A673 (cell line): ENCODE measurements at regions not wholly inside any gene's neighbourhood (a gene's known extent, or its start where the extent isn't known, plus 50 kb on each side); places are given as distances from the start of the nearest gene placed in this dataset.

Experiments
- BruUV-seq: library from RNA; stranded (reverse); fragments of 400-500 nt; replicated peaks from 2 replicates; lab custom pipeline; 2021; lab: Mats Ljungman, UMichigan
- CTCF ChIA-PET: fragments of 300-600 bp; sonication (Branson Sonifier 250); formaldehyde crosslinking; loops from one replicate; lab custom pipeline; 2022; ENCODE audit warnings: antibody characterized with exemption; lab: Charles Lee
- POLR2A ChIA-PET: fragments of 300-600 bp; sonication (Branson Sonifier 250); formaldehyde crosslinking; loops from one replicate; lab custom pipeline; 2022; ENCODE audit warnings: antibody characterized with exemption; ENCODE audit not compliant: low non-redundant PET; lab: Charles Lee
- DNase-seq: peaks from one replicate; pipeline ENCODE4 v3.0.0-alpha.2; 2015; ENCODE audit warnings: low spot score
- H3K27ac ChIP-seq: fragments of 200-600 bp; sonication (generic); 2 replicates; pipeline ENCODE4 v1.5.1; 2016; ENCODE audit warnings: mixed run types, low read depth, mild to moderate bottlenecking, mixed read lengths, antibody characterized with exemption, low read length; ENCODE audit not compliant: poor library complexity, severe bottlenecking
- H3K27me3 ChIP-seq: fragments of 200-600 bp; sonication (generic); replicated peaks from 2 replicates; pipeline ENCODE4 v1.6.1; 2017; ENCODE audit warnings: mixed run types, low read depth, mild to moderate bottlenecking, mixed read lengths, antibody characterized with exemption, low read length; ENCODE audit not compliant: insufficient read depth, poor library complexity
- H3K36me3 ChIP-seq: fragments of 200-600 bp; sonication (generic); 2 replicates; pipeline ENCODE4 v1.6.1; 2016; ENCODE audit warnings: mixed run types, mild to moderate bottlenecking, mixed read lengths, antibody characterized with exemption, low read length; ENCODE audit not compliant: insufficient read depth, poor library complexity, severe bottlenecking
- H3K4me1 ChIP-seq: fragments of 200-600 bp; sonication (generic); 2 replicates; pipeline ENCODE4 v1.6.1; 2017; ENCODE audit warnings: mixed run types, mild to moderate bottlenecking, mixed read lengths, antibody characterized with exemption, low read length; ENCODE audit not compliant: insufficient read depth, poor library complexity, severe bottlenecking
- H3K4me3 ChIP-seq: fragments of 200-600 bp; sonication (generic); 2 replicates; pipeline ENCODE4 v1.5.1; 2016; ENCODE audit warnings: low read depth, mixed run types, mild to moderate bottlenecking, mixed read lengths, low read length; ENCODE audit not compliant: poor library complexity, severe bottlenecking
- H3K9me3 ChIP-seq: fragments of 200-600 bp; sonication (generic); 2 replicates; pipeline ENCODE4 v1.6.1; 2016; ENCODE audit warnings: mixed run types, low read depth, mild to moderate bottlenecking, mixed read lengths, antibody characterized with exemption, low read length; ENCODE audit not compliant: poor library complexity, severe bottlenecking
- EZH2 ChIP-seq: fragments of 200-600 bp; sonication (generic); IDR thresholded peaks from 2 replicates; pipeline ENCODE4 v1.6.1; 2017; ENCODE audit warnings: borderline replicate concordance, low read depth, mild to moderate bottlenecking, mixed read lengths, antibody characterized with exemption, low read length; ENCODE audit not compliant: poor library complexity, severe bottlenecking
- intact Hi-C: fragments of 100-400 bp; cut with micrococcal nuclease; formaldehyde crosslinking; loops from one replicate; pipeline ENCODE4 v1.10.0; 2022; ENCODE audit not compliant: unreplicated experiment
- TF ChIP-seq, protein P1 (sequence below): fragments of 300-800, 200-600 bp; sonication (generic); conservative IDR thresholded peaks from 2 replicates; pipeline ENCODE4 v1.5.1; 2017; ENCODE audit warnings: low read depth, mild to moderate bottlenecking, antibody characterized with exemption, low read length, moderate library complexity, mixed read lengths

DNA sequence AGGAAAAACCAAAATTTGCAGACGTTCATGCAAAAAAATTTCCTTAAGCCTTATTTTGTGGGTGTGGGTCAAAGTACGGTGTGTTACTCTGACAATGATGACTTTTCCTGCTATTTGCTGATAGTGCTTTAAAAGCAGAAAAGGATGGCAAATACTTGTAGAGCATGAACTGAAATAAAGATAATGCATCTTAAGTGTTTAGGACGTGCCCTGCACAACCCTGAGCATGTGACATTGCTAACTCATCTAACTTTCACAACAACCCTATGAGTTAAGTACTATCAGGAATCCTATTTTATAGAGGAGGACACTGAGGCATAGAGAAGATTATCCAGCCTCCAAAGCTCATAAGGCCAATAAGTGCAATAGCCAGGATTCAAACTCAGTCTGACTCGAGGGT, 143.3 kb downstream of the RNF152 start:
- BruUV-seq, result no TSS peak
- H3K27ac ChIP-seq, result no peak overlapping the region
- CTCF ChIA-PET, result no interaction called here

DNA sequence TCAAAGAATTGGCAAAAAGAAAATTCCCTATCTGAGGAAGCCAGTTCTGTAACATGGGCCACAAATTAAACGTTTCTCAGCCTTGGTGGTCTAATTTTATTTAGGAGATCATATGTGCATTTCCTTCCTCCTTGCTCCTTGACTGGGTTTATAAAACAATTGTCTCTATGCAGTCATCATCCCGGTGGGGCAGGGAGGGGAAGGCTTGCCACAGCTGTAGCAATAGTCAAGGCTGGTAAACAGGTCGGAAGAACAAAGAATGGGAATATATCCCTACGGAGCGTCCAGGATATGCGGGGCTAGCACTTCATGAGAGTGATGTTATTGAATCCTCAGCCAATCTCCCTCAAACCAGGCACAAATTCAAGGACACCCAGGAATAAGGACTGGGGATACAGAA, 143.8 kb downstream of the RNF152 start:
- H3K9me3 ChIP-seq, result no peaks in the 10 kb centered on the region
- BruUV-seq, result no TSS peak
- no peak for DNase-seq
- TF ChIP-seq, protein P1, sequence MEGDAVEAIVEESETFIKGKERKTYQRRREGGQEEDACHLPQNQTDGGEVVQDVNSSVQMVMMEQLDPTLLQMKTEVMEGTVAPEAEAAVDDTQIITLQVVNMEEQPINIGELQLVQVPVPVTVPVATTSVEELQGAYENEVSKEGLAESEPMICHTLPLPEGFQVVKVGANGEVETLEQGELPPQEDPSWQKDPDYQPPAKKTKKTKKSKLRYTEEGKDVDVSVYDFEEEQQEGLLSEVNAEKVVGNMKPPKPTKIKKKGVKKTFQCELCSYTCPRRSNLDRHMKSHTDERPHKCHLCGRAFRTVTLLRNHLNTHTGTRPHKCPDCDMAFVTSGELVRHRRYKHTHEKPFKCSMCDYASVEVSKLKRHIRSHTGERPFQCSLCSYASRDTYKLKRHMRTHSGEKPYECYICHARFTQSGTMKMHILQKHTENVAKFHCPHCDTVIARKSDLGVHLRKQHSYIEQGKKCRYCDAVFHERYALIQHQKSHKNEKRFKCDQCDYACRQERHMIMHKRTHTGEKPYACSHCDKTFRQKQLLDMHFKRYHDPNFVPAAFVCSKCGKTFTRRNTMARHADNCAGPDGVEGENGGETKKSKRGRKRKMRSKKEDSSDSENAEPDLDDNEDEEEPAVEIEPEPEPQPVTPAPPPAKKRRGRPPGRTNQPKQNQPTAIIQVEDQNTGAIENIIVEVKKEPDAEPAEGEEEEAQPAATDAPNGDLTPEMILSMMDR, result no peak
- no peak for TF ChIP-seq EZH2
- no peak overlapping the region for H3K4me3 ChIP-seq
- no peaks in the 10 kb centered on the region for H3K27me3 ChIP-seq
- ChIA-PET CTCF (no interaction called here), POLR2A (no interaction called here)
- H3K4me1 ChIP-seq, result no peaks in the 10 kb centered on the region
- intact Hi-C loops, result no loop called here
- no peak overlapping the region for H3K27ac ChIP-seq
- H3K36me3 ChIP-seq, result no peaks in the 10 kb centered on the region

More for the DNA sequence above, 143.3 kb downstream of the RNF152 start:
- no peak overlapping the region for H3K4me3 ChIP-seq
- TF ChIP-seq, protein P1, result no peak
- TF ChIP-seq EZH2, result no peak
- no peaks in the 10 kb centered on the region for H3K4me1 ChIP-seq
- no peak for DNase-seq
- intact Hi-C loops, result no loop called here
- no peaks in the 10 kb centered on the region for H3K36me3 ChIP-seq
- POLR2A ChIA-PET, result no interaction called here
- H3K9me3 ChIP-seq, result no peaks in the 10 kb centered on the region
- H3K27me3 ChIP-seq, result no peaks in the 10 kb centered on the region

DNA sequence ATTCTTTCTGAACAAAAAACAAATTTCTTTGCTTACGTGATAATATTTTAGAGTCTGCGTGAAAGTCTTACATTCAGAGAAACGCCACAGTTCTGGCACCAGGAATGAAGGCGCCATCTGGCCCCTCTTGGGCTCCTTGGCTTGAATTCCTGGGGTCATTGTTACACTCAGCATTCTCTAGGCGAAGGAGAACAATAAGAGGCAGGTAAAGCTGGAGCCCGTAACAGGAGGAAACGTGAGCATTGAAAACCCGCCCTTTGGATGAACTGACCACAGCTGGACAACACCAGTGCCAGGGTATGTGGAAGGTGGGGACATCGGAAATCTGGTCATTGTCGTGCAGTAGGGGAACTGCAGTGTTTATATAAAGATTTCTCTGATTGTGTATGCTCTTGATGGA, 144.8 kb downstream of the RNF152 start:
- intact Hi-C loops, result no loop called here
- Histone ChIP-seq H3K27me3 (no peaks in the 10 kb centered on the region), H3K36me3 (no peaks in the 10 kb centered on the region), H3K4me3 (no peak overlapping the region), H3K9me3 (no peaks in the 10 kb centered on the region), H3K27ac (no peak overlapping the region), H3K4me1 (no peaks in the 10 kb centered on the region)
- TF ChIP-seq, protein P1, result no peak
- no peak for TF ChIP-seq EZH2
- CTCF ChIA-PET, result no interaction called here
- POLR2A ChIA-PET, result no interaction called here
- no TSS peak for BruUV-seq
- no peak for DNase-seq
